Fibroblast of the conjunctiva (primary cell): ENCODE measurements at regions not wholly inside any gene's neighbourhood (a gene's known extent, or its start where the extent isn't known, plus 50 kb on each side); places are given as distances from the start of the nearest gene placed in this dataset.

Source experiments
- DNase-seq: peaks from one replicate; pipeline ENCODE4 v3.0.0-alpha.2; 2010; ENCODE audit warnings: low read depth

DNA sequence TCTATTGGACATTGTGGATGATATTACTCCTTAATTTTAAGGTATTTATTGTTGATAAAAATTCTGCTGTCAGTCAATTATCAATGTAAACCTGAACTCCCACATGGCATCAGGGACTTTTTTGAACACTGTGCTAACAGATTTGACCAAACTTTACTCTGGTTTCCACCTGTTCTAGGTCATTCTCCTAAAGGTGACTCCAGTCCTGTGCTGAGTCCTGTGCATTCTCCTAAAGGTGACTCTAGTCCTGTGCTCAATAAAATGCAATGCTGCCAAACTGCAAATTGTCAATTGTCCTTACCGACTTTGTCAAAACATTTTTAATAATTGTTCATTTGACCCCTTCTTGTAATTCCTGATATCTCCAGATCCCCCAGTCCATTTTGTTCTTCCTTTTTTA lies 408.4 kb upstream of the EPHA7 start:
- DNase-seq = no peak

DNA sequence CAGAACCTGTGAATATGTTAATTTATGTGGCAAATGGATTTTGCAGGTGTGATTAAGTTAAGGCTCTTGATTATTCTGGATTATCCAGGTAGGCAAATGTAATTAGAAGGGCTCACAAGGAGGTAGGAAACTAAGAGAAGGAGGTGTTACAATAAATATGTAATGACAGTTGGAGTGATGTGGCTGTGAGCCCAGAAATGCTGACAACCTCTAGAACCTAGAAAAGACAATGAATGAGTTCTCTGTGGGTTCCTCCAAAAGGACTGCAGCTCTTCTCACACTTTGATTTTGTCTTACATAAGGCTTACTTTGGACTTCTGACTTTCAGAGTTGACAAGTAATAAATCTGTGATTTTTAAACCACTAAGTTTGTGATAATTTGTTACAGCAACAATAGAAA lies 406.6 kb upstream of the EPHA7 start:
- no peak for DNase-seq

DNA sequence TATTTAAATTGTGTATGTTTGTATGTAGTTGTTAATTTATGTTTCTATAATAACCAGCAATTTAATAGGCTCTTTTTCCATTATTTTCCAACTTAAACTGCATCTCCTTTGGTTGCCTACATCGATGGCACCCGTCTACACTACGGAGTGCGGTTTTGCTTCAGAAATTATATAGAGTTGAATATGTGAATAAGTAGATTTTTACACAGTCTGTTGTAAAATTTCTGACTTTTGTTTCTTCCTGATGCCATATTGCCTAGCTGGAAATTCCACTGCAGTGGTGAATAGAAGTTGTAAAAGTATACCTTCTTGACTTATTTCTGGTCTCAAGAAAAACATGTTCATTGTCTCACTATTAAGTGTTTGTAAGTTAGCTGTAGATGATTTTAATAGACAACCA lies 404.1 kb upstream of the EPHA7 start:
- DNase-seq = no peak

- DNase-seq = no peak
Measured at GRCh38 chr6:93822434-93823265, 403.3 kb upstream of the EPHA7 start.

GRCh38 chr6:93821953-93822352 lies 402.6 kb upstream of the EPHA7 start:
- no peak for DNase-seq

- DNase-seq = no peak
Measured at GRCh38 chr6:93820465-93821082, 401.2 kb upstream of the EPHA7 start.

GRCh38 chr6:93819189-93819588 lies 399.8 kb upstream of the EPHA7 start:
- no peak for DNase-seq

DNA sequence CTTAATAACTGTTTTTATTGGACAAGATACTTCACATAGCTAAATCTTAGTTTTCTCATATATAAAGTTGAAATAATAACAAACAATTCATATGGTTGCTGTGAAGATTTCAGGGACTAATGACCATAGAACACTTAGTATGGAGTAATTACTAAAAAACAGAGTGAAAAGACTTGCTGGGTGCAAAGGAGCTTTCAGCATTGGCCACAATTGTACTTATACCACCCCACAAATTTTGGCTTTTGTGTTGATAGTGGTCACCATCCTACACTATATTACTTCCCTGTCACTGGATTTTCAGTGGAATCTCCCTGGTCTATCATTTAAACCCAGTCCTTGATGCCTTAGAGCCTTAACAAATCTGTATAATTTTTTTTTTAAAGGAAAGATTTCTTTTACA lies 398.6 kb upstream of the EPHA7 start:
- DNase-seq = no peak

- no peak for DNase-seq
Measured at GRCh38 chr6:93806409-93807270, 387.3 kb upstream of the EPHA7 start.

DNA sequence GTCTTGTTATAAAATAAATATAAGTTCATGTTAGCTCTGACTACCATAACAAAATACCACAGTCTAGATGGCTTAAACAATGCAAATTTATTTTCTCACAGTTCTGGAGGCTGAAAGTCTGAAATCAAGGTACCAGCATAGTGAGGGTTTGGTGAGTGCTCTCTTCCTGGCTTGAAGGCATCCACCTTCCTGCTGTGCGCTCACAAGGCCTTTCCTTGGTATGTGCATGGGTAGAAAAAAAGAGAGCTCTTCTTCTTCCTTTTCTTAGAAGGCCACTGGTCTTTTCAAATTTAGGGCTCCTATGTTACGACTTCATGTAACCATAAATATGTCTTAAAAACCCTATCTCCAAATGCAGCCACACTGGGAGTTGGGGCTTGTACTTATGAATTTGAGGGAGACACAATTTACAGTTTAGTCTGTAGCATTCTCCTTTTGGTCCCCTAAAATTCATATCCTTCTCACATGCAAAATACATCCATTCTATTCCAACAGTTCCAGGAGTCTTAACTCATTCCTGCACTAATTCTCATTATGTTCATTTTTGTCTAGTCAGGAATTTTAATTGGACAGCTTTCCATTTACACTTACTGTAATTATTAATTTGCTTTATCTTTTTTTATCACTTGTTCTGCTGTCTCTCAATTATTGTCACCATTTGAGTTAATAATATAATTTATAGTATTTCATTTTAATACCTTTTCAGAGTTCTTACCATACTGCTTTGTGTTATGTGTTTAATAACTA lies 381.9 kb upstream of the EPHA7 start:
- DNase-seq = no peak

DNA sequence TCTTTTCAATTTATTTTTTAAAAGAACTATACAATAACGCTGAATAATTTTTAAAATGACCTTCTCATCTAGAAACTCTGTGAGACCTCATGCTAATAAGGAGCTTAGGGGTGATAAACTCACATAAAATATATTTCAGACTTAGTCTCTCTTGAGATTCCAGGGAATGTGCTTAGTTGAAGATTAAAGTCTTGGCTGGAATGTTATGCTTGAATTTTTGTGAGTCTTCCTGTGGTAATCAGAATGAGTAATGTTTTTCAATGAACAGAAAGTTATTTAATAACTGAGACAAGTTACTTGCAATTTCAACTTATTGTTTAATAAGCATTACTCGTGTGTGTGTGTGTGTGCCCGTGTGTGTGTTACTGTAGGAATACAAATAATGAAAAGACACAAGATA lies 379.9 kb upstream of the EPHA7 start:
- DNase-seq = no peak

- DNase-seq = no peak
Measured at GRCh38 chr6:93794166-93794565, 374.8 kb upstream of the EPHA7 start.

GRCh38 chr6:93792746-93793145 lies 373.4 kb upstream of the EPHA7 start:
- no peak for DNase-seq

GRCh38 chr6:93790981-93791380 lies 371.6 kb upstream of the EPHA7 start:
- no peak for DNase-seq

- no peak for DNase-seq
Measured at GRCh38 chr6:93789532-93789931, 370.2 kb upstream of the EPHA7 start.

GRCh38 chr6:93787841-93788240 lies 368.5 kb upstream of the EPHA7 start:
- DNase-seq = no peak

- no peak for DNase-seq
Measured at GRCh38 chr6:93786474-93787330, 367.3 kb upstream of the EPHA7 start.

GRCh38 chr6:93785694-93786030 lies 366.3 kb upstream of the EPHA7 start:
- no peak for DNase-seq

GRCh38 chr6:93784794-93785693 lies 365.7 kb upstream of the EPHA7 start:
- DNase-seq = peak; percentile 86
